GM19193 (cell line): ENCODE measurements at regions not wholly inside any gene's neighbourhood (a gene's known extent, or its start where the extent isn't known, plus 50 kb on each side); places are given as distances from the start of the nearest gene placed in this dataset.

Experiments
- POLR2A ChIP-seq: IDR thresholded peaks from 4 replicates; pipeline ENCODE4 v1.6.1; 2011; ENCODE audit not compliant: insufficient read depth, insufficient read length; ENCODE audit errors: extremely low read depth

DNA sequence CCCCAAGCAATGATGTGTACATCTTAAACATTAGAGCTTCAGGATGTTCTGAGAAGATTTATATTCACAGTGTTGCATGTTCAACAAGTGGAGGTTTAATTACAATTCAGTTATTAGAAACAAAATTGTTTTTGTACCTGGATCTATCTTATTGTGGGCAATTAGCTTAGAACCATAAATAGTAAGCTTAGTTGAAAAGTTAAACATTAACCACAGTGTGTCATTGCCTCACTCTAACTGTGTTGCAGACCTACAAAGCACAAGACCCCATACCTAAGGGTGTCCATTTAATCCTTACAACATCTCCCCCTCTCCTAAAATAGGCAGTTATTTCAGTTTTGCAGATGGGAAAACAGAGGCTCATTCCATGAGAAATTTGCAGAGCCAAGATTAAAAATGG is 632.0 kb upstream of the SOX9 start:
- TF ChIP-seq POLR2A = no peak

DNA sequence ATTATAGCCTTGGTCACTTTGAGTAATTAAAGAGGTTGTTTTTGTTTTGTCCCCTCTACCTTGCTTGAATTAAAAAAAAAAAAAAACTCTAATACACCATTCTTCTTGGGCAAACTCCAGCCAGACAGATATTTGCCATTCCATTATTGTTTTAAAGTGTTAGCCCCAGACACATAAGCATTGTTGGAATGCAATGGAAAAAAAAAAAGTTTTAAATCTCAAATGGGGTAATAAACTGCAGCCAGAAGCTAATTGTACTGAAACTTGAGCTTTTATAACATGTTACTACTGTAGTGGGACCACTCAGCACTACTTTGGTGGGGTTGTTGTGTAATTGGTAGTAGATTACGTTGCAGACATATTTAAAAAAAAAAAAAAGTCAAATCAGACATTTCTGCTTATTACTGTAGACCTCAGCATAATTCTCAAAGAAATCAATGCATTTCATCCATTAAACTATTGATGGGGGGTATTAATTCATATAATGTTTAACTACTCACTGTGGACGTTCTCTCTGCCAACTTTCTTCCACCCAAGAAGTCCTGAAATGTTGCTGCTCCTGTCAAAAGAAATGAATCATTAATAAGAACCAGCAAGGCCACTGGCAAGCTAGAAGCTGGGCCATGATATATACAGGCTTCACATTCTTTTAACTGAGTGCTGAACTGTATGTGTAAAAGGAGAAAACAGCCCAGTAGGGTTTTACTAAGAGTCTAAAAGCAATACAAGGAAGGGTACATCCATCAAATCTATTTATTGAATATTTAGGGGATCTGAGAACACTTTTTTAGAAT is 626.6 kb upstream of the SOX9 start:
- no peak for TF ChIP-seq POLR2A

DNA sequence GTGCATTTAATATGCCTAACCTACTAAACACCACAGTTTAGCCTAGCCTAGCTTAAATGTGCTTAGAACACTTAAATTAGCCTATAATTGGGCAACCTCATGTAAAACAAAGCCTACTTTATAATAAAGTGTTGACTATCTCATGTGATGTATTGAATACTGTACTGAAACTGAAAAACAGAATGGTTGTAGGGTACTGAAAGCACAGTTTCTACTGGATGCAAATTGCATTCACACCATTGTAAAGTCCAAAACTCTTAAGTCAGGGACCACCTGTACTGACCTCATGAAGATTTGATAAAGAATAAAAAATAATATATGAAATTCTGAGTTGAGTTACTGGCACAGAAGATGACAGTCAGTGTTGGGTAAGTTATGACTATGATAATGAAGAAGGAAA is 625.4 kb upstream of the SOX9 start:
- no peak for TF ChIP-seq POLR2A

DNA sequence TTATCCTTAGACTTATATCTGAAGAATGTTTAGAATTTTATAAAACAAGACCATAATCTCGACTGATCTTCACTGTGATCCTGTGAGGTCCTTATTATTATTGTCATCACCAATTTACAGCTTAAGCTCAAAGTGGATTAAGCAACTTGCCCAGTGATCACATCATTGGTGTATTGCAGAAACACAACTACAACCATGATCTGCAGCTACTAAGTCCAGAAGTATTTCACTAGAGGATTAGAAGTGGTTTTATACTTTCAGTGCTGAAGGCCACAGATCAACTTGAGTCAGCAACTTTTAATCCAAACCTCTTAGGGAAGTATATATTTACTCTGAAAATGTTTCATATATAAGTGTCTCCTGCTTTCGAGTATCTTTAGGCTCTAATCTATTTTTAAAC is 624.3 kb upstream of the SOX9 start:
- no peak for TF ChIP-seq POLR2A

DNA sequence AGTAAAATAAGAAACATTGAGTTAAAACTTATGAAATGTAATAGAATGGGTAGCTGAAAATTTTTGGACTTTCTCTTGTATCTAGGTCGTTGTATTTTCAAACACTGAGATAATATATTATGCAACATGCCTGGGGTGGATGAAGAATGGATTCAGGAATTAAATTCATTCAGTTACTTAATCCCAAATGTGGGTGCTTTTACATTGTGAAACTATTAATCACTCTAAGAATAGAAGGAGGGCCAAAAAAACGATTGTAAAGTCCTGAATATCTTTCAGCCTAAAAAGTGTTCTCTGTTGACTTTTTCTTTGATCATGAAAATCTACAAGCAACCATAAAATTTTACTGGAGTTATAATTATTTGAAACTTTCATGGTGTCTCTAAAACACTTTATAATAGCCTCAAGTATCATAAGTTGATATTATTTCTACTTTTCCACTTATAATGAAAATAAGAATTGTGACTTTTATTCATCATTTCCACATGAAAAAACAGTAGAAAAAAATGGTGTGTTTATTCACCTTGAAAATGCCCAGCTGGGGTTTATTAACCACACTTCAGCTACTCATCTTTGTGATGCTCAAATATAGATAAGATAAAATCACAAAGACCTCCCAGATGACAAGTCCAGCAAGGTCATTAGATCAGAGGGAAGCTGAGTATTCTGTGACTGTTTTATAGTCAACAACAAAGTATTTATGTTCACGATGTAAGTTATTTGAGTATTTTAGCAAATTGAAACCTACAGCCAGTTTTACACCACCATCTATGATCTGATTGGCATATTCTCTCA is 619.9 kb upstream of the SOX9 start:
- TF ChIP-seq POLR2A = no peak

DNA sequence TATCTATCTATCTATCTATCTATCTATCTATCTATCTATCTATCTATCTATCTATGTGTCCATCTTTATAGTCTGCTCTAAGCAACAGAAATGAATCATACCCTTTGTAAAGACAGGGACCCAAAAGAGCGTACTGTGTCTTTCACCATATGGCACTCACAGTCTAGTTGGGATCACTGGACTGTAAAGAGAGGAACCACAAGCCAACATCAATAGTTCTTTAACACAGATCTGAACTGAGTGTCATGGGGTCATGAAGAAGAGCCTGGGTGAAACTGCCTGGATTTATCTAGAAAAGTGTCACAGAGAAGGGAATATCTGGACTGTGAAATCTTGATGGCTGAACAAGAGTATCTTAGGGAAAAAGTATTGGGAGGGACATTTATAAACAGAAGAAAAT is 619.1 kb upstream of the SOX9 start:
- TF ChIP-seq POLR2A = no peak

DNA sequence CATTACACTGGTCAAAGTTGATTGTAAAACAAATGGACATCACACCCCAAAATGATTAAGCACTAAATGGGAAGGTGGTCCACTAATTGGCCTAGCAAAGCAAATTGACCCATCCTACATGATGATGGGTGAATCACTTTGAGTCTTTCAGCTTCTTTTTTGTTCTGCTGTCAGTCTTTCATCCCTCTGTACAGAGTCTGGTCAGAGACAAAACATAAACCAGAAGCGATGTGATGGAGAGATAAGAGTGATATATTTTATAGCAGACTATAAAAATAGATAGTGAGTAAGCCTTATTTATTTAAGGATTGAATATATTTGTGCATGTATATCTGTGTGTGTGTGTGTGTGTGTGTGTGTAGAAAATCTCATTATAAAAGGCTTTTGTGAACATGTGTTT is 618.4 kb upstream of the SOX9 start:
- no peak for TF ChIP-seq POLR2A

DNA sequence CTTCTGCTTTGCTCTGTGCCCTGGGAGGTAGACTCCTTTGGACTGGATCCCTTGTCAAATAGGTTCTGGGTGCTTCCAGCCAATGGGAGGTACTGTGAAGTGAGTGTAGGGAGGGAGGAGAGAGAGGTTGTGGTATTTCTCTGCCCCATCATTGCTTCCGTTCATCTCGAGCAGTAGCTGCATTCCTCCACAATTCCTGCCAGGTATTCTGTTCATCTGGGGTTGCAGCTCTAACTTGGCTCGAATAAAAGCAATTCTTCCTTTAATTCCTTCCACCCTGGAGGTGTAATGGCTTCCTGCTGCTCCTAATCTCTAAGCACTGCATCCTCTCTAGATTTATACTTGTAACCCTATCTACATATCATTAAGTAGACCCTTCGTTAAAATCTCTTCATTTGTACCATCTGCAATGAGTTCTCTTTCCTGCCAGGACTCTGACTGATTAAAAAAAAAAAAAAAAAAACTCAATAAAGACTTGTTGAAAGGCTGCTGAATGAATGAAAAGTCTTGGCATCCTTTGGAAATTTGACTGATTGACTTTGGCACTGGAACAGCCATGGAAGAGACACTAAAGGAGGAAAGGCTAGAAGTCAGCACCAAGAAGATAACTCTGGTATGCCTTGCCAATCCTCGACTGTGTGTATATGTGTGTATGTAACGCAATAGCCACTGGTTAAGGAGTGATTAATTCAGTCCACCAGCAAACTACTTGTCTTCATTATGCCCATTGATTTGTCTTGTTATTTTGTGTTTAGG is 616.9 kb upstream of the SOX9 start:
- no peak for TF ChIP-seq POLR2A

DNA sequence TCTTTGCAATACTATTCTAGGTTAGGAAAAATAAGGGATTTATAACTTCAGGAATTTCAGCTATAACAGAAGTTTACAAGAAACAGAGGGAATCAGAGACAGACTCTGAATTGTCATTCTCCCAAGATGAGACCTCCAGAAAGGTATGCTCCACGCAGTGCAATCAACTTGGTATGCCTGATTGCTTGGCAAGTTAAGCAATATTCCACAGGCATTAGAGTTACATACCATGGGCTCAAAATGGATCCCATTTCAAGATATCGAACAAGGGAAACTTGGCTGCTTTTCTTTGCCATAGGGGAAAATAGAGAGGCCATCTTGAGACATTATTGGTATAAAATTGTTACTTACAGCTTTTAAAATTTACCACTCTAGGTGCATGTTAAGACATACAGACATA is 615.6 kb upstream of the SOX9 start:
- no peak for TF ChIP-seq POLR2A

DNA sequence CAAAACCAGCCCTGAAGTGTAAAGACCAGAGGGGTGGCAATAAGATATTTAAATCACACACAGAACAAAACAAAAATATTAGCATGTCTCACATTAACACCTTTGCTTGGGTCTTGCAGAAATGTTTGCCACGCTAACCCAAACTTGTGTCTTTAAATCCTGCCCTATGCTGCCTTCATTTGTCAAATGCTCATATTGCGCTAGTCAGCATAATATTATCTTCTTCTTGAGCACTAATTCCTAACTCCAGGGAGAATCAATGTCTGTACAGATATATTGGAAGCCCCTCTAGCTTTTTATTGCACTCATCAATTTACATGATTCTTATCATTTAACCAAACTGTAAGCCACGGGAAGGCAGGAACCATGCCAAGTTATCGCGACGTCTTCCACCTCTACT is 614.8 kb upstream of the SOX9 start:
- TF ChIP-seq POLR2A = no peak

DNA sequence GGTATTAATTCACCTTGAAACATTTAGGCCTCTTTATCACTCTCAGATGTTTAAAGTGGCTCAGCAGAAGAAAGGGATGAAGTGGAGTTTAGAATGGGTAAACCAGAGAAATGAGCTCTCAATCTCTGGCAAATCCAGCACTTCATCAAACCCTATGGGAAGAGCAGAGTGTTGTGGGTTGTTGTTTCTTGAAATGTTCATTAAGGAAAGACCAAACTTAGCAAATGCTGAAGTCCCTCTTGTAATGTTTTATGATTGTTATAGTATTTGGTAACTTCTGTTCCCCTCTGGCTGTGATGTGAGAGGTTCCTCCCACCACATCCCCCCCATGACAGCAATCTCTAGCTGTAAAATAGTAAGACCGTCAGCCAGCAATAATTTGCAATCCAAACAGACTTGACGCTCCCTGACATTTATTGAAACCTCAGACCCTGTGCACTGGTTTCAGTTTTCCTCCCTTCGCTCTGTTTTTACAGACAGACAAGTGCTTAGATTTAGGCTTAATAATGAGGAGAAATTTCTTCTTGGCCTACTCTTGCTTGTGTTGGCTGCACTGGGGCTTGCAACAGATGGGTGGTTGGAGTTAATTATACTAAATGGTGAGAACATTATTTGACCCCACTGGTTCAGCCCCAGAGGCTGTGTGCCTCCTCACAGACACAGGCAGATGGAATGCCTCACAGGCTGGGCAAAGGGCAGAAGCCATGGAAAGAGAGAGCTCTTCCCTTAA is 609.4 kb upstream of the SOX9 start:
- no peak for TF ChIP-seq POLR2A

DNA sequence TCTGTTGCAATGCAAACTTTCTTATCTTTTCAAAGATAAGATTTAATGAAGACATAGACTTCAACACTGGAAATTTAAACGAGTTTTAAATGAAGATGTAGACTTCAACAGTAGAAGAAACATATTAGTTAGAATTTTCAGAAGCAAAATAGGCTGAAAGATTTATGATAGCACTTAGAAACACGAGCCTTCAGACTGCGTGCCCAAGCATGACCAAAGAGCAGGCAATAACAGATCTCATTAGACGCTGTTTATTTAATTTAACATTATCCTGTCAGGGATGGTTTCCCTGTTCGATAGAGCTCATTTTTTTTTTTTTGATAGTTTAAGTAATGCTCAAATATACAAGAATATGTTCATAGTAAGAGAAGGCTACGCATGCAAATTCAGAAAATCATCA is 604.7 kb upstream of the SOX9 start:
- no peak for TF ChIP-seq POLR2A

DNA sequence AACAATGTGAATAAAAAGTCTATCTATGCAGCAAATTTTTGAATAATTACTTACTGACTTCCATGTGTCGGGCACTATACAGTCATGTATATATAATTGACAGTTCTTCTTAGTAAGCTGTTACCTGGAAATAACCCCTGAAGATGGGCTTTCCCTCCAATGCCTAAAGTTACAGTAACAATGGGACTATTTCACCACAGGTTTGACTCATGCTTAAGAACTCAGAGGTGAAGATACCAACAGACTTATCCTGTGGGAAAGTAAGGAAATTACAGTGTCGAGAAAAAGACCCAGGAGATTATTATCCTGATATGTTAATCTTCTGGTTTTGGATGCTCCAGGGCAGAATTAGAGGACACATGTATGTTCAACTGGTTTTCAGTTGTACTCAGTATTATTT is 601.5 kb upstream of the SOX9 start:
- no peak for TF ChIP-seq POLR2A

DNA sequence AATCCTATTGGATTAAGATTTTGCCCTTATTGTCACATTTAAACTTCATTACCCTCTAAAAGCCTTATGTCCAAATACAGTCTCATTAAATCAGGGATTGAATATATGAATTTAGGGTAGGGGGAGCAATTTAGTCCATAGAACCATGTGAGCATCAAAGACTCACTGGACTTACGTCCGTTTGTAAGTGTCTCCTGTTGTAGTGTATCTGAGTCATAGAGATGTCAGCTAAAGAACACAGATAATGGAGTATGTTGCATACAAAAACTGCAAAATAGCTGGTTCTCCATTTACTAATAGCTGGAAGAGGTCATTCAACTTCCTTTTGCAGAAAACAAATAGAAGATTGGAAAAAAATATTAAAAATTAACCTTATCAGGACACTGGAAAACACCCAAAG is 599.1 kb upstream of the SOX9 start:
- no peak for TF ChIP-seq POLR2A

DNA sequence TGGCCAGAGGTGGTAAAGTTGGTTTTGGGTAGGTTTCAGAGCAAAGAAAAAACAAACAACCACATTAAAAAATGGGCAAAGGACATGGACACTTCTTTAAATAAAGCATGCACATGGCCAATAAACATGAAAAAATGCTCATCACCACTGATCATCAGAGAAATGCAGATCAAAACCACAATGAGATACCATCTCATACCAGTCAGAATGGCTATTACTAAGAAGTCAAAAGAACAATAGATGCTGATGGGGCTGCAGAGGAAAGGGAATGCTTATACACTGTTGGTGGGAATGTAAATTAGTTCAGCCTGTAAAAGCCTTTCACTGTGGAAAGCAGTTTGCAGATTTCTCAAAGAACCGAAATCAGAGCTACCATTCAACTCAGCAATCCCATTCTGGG is 598.4 kb upstream of the SOX9 start:
- no peak for TF ChIP-seq POLR2A
